ENCODE measurements at regions not wholly inside any gene's neighbourhood (a gene's known extent, or its start where the extent isn't known, plus 50 kb on each side); places are given as distances from the start of the nearest gene placed in this dataset.

- DNase-seq (no peak), FAIRE-seq (no peak)
- TF ChIP-seq, protein P1, sequence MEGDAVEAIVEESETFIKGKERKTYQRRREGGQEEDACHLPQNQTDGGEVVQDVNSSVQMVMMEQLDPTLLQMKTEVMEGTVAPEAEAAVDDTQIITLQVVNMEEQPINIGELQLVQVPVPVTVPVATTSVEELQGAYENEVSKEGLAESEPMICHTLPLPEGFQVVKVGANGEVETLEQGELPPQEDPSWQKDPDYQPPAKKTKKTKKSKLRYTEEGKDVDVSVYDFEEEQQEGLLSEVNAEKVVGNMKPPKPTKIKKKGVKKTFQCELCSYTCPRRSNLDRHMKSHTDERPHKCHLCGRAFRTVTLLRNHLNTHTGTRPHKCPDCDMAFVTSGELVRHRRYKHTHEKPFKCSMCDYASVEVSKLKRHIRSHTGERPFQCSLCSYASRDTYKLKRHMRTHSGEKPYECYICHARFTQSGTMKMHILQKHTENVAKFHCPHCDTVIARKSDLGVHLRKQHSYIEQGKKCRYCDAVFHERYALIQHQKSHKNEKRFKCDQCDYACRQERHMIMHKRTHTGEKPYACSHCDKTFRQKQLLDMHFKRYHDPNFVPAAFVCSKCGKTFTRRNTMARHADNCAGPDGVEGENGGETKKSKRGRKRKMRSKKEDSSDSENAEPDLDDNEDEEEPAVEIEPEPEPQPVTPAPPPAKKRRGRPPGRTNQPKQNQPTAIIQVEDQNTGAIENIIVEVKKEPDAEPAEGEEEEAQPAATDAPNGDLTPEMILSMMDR (IDR thresholded peaks at IDR 0.05; ENCODE audit: borderline replicate concordance, extremely low read depth, insufficient read depth) = no peak
- Histone ChIP-seq H3K4me1 (ENCODE audit: control insufficient read depth in 2 of 3, insufficient read depth in 2 of 3, low read depth in 1 of 3, low read length in 3 of 3) (no peaks in the 10 kb centered on the region), H3K36me3 (ENCODE audit: control insufficient read depth in 2 of 3, insufficient read depth in 3 of 3, low read length in 3 of 3) (no peaks in the 10 kb centered on the region), H3K27ac (ENCODE audit: low read depth in 2 of 2, low read length in 2 of 2) (no peak overlapping the region), H3K9me3 (ENCODE audit: control insufficient read depth in 2 of 3, insufficient read depth in 1 of 3, low read length in 3 of 3) (no peaks in the 10 kb centered on the region), H3K9ac (ENCODE audit: low read length in 3 of 3) (no peak overlapping the region), H3K27me3 (ENCODE audit: control insufficient read depth, insufficient read depth, low read length) (no peaks in the 10 kb centered on the region), H3K4me3 (ENCODE audit: low read length in 3 of 3) (no peak overlapping the region)
- intact Hi-C loops (cut with DNase I) = no loop called here
These were observed 228.6 kb upstream of the BCOR start for GRCh38 chrX:40326186-40326965.

DNA sequence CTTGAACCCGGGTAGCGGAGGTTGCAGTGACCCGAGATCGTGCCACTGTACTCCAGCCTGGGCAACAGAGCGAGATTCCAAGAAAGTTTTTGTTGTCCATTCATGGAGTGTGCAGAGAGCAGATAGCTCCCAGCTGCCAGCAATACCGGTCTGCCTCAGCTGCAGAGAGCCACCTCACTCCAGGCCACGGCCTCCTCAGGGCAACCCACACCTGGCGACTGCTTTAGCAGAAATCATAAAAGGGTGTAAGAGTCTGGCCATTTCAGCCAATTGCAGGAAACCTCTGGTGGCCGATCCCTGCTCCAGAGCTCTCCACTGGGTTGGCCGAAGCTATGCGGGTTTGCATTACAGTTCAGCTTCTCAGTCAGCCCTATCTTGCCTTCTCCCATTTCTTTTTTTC lies 227.4 kb upstream of the BCOR start:
- DNase-seq (no peak), FAIRE-seq (no peak)
- intact Hi-C loops (cut with DNase I) = no loop called here
- Histone ChIP-seq H3K4me1 (ENCODE audit: control insufficient read depth in 2 of 3, insufficient read depth in 2 of 3, low read depth in 1 of 3, low read length in 3 of 3) (no peaks in the 10 kb centered on the region), H3K4me3 (ENCODE audit: low read length in 3 of 3) (no peak overlapping the region), H3K36me3 (ENCODE audit: control insufficient read depth in 2 of 3, insufficient read depth in 3 of 3, low read length in 3 of 3) (no peaks in the 10 kb centered on the region), H3K27me3 (ENCODE audit: control insufficient read depth, insufficient read depth, low read length) (no peaks in the 10 kb centered on the region), H3K27ac (ENCODE audit: low read depth in 2 of 2, low read length in 2 of 2) (no peak overlapping the region), H3K9ac (ENCODE audit: low read length in 3 of 3) (no peak overlapping the region), H3K9me3 (ENCODE audit: control insufficient read depth in 2 of 3, insufficient read depth in 1 of 3, low read length in 3 of 3) (no peaks in the 10 kb centered on the region)
- TF ChIP-seq, protein P1 (IDR thresholded peaks at IDR 0.05; ENCODE audit: borderline replicate concordance, extremely low read depth, insufficient read depth) = no peak

GRCh38 chrX:40323977-40324376 lies 226.2 kb upstream of the BCOR start:
- Histone ChIP-seq H3K27me3 (ENCODE audit: control insufficient read depth, insufficient read depth, low read length) (no peaks in the 10 kb centered on the region), H3K4me3 (ENCODE audit: low read length in 3 of 3) (no peak overlapping the region), H3K9ac (ENCODE audit: low read length in 3 of 3) (no peak overlapping the region), H3K36me3 (ENCODE audit: control insufficient read depth in 2 of 3, insufficient read depth in 3 of 3, low read length in 3 of 3) (no peaks in the 10 kb centered on the region), H3K27ac (ENCODE audit: low read depth in 2 of 2, low read length in 2 of 2) (no peak overlapping the region), H3K4me1 (ENCODE audit: control insufficient read depth in 2 of 3, insufficient read depth in 2 of 3, low read depth in 1 of 3, low read length in 3 of 3) (no peaks in the 10 kb centered on the region), H3K9me3 (ENCODE audit: control insufficient read depth in 2 of 3, insufficient read depth in 1 of 3, low read length in 3 of 3) (no peaks in the 10 kb centered on the region)
- DNase-seq (no peak), FAIRE-seq (no peak)
- TF ChIP-seq, protein P1 (IDR thresholded peaks at IDR 0.05; ENCODE audit: borderline replicate concordance, extremely low read depth, insufficient read depth) = no peak
- intact Hi-C loops (cut with DNase I) = no loop called here

DNA sequence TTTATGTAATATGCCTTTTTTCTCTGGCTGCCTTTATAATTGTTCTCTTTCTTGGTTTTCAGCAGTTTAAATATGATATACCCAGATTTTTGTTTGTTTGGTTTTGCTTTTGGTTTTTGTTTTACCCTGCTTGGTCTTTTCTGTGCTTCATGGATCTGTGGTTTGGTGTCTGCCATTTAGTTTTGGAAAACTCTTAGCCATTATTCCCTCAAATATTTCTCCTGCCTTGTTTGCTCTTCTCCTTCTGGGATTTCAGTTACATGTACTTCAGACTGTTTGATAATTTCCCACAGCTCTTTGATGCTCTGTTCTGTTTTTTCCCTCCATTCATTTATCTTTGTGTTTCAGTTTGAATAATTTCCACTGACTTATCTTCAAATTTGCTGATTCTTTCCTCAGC lies 223.1 kb upstream of the BCOR start:
- no peak for DNase-seq
- Histone ChIP-seq H3K36me3 (ENCODE audit: control insufficient read depth in 2 of 3, insufficient read depth in 3 of 3, low read length in 3 of 3) (no peaks in the 10 kb centered on the region), H3K4me3 (ENCODE audit: low read length in 3 of 3) (no peak overlapping the region), H3K27ac (ENCODE audit: low read depth in 2 of 2, low read length in 2 of 2) (no peak overlapping the region), H3K9ac (ENCODE audit: low read length in 3 of 3) (no peak overlapping the region), H3K27me3 (ENCODE audit: control insufficient read depth, insufficient read depth, low read length) (no peaks in the 10 kb centered on the region), H3K9me3 (ENCODE audit: control insufficient read depth in 2 of 3, insufficient read depth in 1 of 3, low read length in 3 of 3) (no peaks in the 10 kb centered on the region), H3K4me1 (ENCODE audit: control insufficient read depth in 2 of 3, insufficient read depth in 2 of 3, low read depth in 1 of 3, low read length in 3 of 3) (no peaks in the 10 kb centered on the region)
- no peak for FAIRE-seq
- intact Hi-C loops (cut with DNase I) = no loop called here
- TF ChIP-seq, protein P1 (IDR thresholded peaks at IDR 0.05; ENCODE audit: borderline replicate concordance, extremely low read depth, insufficient read depth) = no peak

Data from kidney (tissue), 13 donors.